GM19328 (cell line): ENCODE measurements at regions not wholly inside any gene's neighbourhood (a gene's known extent, or its start where the extent isn't known, plus 50 kb on each side); places are given as distances from the start of the nearest gene placed in this dataset.
"Not testable (repeated sequence)": the region's sequence is repeated elsewhere in the genome, so short reads cannot be mapped to it uniquely, and the experiment has no call there.

Source experiments
- ATAC-seq: cut with Tn5 transposase; IDR thresholded peaks from one replicate; pipeline ENCODE4 v1.9.1; 2021; ENCODE audit warnings: mild to moderate bottlenecking, moderate library complexity; ENCODE audit not compliant: unreplicated experiment

- ATAC-seq = not testable (repeated sequence)
Observed at GRCh38 chr2:87476223-87476872, 271.5 kb upstream of the PLGLB2 start.

GRCh38 chr2:87476936-87477335 is 271.0 kb upstream of the PLGLB2 start:
- ATAC-seq = not testable (repeated sequence)

DNA sequence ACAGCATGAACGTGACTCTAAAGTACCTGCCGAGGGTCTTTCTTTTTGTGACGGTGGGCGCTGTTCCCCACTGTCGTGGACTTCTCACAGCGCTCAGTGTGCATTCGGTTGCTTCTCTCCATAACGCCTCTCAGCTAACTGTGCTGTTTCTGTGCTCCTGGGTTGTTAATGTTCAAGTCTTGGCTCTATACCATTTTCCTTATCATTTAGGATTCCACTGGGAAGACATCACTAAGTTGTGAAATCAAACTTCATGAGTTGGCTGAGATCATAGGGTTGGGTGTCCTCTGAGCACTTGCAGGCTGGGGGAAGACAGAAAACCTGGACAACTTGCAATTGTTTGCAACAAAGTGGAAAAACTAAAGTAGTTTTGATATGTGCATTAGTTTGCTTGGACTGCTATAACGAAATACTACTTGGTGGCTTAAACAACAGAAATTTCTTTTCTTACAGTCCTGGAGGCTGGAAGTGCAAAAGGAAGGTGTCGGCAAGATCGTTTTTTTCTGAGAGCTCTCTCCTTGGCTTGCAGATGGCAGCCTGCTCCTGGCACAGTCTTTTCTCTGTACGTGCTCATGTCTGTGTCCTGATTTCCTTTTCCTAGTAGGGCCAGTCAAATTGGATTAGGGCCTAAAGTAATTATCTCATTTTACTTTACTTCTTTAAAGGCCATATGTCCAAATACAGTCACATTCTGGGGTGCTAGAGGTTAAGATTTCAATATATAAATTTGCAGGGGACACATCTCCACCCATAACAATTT is 270.0 kb upstream of the PLGLB2 start:
- ATAC-seq = not testable (repeated sequence)

- ATAC-seq = not testable (repeated sequence)
Observed at GRCh38 chr2:87478911-87479310, 269.0 kb upstream of the PLGLB2 start.

- not testable (repeated sequence) for ATAC-seq
Observed at GRCh38 chr2:87483093-87483680, 264.7 kb upstream of the PLGLB2 start.

- ATAC-seq = not testable (repeated sequence)
Observed at GRCh38 chr2:87484363-87484762, 263.5 kb upstream of the PLGLB2 start.

GRCh38 chr2:87485455-87485854 is 262.4 kb upstream of the PLGLB2 start:
- ATAC-seq = not testable (repeated sequence)

DNA sequence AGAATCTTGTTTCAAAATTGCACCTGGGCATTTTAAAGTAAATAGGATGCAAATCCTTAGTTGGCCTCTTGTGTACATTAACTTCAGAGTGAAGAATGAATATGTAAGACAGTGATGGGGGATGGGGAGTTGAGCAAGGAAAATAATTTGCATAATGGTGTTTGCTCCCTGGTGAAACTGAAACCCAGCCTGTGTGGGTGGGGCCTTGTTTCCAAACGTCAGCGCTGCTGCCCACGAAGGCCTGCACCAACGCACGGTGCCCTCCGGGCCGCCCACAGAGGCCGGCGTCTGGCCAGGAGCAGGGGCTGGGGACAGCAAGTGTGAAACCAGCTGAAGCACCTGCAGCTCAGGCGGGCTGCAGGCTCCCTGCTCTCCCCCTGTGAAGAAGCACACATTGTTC is 262.0 kb upstream of the PLGLB2 start:
- peak; percentile 83 for ATAC-seq

GRCh38 chr2:87486413-87486812 is 261.5 kb upstream of the PLGLB2 start:
- ATAC-seq = peak; percentile 12

GRCh38 chr2:87488021-87488420 is 259.9 kb upstream of the PLGLB2 start:
- ATAC-seq = not testable (repeated sequence)

GRCh38 chr2:87488991-87489390 is 258.9 kb upstream of the PLGLB2 start:
- ATAC-seq = not testable (repeated sequence)

- ATAC-seq = not testable (repeated sequence)
Observed at GRCh38 chr2:87494846-87495245, 253.0 kb upstream of the PLGLB2 start.

GRCh38 chr2:87495455-87495854 is 252.4 kb upstream of the PLGLB2 start:
- not testable (repeated sequence) for ATAC-seq

GRCh38 chr2:87496036-87497006 is 251.6 kb upstream of the PLGLB2 start:
- peak; percentile 74 for ATAC-seq

DNA sequence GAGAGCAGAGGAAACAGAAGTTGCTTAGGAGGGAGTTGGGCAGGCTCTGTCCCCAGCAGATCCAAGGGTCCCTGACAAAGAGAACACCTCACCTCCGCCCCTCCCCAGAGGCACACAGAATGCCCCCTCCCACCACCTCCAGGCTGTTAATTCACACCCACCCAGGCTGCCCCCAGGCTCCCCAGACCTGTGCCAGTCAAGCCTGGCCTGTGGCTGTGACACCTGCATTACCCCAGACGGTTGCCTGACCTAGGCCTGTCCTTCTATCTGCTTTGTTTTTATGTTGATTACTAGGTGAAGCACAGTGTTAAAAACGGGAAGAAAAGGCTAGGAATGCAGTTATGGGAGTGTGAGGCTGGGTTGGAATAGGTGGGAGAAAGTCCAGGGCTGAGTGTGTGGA is 250.8 kb upstream of the PLGLB2 start:
- ATAC-seq = not testable (repeated sequence)

GRCh38 chr2:87497700-87498099 is 250.2 kb upstream of the PLGLB2 start:
- ATAC-seq = not testable (repeated sequence)

- peak; percentile 55 for ATAC-seq
Observed at GRCh38 chr2:87498169-87498853, 249.6 kb upstream of the PLGLB2 start.

DNA sequence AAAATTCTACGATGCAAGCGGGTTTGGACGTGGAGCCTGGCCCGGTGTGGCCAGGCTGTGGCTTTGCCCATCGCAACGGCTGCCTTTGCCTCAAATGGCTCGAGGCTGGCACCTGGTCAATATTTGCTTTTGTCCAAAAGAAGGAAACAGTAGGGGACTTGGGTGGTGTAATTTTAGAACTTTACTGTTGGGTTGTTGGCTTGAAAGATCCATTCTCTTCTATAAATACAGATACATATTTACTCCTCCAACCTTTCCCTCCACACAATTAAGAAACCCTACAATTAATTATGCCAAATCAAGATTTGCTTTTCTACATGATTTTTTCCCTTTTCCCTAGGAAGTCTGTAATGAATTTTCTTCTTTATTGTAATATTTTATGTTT is 249.0 kb upstream of the PLGLB2 start:
- not testable (repeated sequence) for ATAC-seq

DNA sequence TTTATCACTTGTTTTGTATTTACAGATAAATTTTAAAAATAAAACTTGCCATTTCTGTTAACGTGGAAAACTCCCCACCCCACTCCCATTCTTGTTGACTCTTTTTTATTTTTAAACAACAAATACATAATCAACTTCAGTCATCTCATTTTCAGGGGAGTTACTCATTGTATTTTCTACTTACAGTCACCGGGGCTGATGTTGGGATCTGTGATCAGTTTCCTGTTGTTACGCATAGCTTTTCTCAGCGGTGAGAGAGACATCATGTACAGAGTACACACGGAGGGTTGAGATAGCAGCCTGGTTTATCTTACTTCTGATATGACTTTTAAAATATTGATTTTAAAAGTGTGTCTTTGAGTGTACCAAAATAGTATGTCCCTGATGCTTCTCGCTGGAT is 248.0 kb upstream of the PLGLB2 start:
- not testable (repeated sequence) for ATAC-seq

- not testable (repeated sequence) for ATAC-seq
Observed at GRCh38 chr2:87500421-87500820, 247.5 kb upstream of the PLGLB2 start.
